ENCODE measurements at regions not wholly inside any gene's neighbourhood (a gene's known extent, or its start where the extent isn't known, plus 50 kb on each side); places are given as distances from the start of the nearest gene placed in this dataset.
A peak's percentile ranks its signal among the peaks of the same experiment; 100 is the strongest.

DNA sequence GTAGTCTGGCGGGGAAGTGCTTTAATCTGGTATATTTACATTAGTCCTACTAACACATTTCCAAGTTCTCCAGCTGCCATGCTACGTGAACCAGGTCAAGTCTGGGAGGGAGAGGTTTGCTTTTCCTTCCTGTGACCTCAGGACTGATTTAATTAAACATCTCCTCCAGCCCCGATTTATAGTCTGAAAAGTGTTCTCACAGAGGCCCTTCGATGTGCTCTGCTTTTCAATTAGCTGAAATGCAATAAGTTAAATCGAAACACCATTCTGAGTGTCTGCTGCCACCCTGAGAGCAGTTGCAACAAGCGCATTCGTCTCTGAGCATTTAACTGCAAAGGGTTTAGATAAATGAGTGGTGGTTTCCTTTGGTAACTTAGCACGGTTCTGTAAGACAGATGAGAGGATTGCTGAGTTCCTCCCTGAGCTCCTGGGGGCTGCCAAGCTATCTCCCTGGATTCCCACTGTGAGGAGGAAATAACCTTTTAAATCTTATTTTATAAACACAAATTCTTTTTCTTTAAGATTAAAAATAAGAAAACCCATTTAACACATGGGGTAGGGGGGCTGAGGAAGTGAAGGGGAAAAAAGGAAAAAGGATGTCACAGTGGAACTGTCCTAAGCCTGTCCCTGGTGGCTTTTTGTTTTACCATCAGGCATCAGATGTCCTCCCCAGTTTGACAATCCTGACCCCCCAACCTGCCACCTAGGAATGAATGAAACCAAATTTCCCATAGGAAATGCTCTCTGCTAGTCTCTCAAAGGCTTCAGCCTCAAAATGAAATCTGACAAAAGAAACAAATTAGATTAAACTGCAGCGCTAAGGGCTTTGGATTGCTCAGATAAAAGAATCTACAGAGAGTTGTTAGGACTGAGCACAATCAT lies 56.5 kb upstream of the CREB1 start:
- no peak overlapping the region for H3K4me3 ChIP-seq (ENCODE audit: low read depth, low read length)
- TF ChIP-seq, protein P1, sequence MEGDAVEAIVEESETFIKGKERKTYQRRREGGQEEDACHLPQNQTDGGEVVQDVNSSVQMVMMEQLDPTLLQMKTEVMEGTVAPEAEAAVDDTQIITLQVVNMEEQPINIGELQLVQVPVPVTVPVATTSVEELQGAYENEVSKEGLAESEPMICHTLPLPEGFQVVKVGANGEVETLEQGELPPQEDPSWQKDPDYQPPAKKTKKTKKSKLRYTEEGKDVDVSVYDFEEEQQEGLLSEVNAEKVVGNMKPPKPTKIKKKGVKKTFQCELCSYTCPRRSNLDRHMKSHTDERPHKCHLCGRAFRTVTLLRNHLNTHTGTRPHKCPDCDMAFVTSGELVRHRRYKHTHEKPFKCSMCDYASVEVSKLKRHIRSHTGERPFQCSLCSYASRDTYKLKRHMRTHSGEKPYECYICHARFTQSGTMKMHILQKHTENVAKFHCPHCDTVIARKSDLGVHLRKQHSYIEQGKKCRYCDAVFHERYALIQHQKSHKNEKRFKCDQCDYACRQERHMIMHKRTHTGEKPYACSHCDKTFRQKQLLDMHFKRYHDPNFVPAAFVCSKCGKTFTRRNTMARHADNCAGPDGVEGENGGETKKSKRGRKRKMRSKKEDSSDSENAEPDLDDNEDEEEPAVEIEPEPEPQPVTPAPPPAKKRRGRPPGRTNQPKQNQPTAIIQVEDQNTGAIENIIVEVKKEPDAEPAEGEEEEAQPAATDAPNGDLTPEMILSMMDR (IDR thresholded peaks at IDR 0.05; ENCODE audit: control insufficient read depth, extremely low read depth, insufficient read depth) = peak; percentile 84
- DNase-seq (ENCODE audit: low read depth) = peak; percentile 60

DNA sequence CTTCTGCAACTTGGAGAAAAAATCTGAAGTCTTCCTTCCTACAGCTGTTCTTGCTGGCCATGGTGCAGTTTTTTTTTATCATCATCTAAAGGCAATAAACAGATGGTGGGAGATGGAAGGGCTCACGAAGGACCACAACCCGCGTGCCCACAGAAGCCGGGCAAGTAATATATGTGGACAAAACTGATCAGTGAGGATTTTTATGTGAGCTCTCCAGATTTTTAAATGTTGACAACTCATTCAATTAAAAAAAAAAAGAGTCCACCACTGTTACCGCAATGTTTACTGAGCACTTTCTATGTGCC lies 55.9 kb upstream of the CREB1 start:
- no peak overlapping the region for H3K4me3 ChIP-seq (ENCODE audit: low read depth, low read length)
- TF ChIP-seq, protein P1 (IDR thresholded peaks at IDR 0.05; ENCODE audit: control insufficient read depth, extremely low read depth, insufficient read depth) = no peak
- no peak for DNase-seq (ENCODE audit: low read depth)

DNA sequence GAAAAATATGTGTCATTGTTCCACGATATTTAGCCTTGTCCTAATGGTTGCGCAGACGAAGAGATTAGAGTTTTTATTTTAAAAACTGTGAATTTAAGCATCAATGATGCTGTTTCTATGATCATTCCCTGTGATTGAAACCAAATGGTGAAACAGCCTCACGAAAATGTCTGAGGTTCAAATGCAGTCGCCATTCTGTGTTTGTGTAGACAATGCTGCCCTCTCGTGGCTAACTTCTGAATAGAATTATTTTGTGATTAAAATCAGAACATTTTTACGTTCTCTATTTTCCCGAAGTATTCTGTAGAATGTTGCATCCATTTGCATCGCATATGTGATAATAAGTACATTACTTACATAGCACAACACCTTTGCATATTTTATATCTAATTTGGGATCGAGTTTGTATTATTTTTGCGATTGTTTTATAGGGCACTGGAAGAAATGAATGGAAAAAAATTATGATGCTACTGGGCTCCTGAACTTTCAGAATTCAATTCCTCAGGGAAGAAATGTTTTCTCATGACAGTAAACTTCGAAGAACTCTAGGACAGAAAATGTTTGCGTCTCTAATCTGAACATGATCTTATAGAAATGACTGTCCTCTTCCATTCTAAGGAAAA lies 54.8 kb upstream of the CREB1 start:
- H3K4me3 ChIP-seq (ENCODE audit: low read depth, low read length) = no peak overlapping the region
- TF ChIP-seq, protein P1 (IDR thresholded peaks at IDR 0.05; ENCODE audit: control insufficient read depth, extremely low read depth, insufficient read depth) = peak; percentile 57
- DNase-seq (ENCODE audit: low read depth) = no peak

DNA sequence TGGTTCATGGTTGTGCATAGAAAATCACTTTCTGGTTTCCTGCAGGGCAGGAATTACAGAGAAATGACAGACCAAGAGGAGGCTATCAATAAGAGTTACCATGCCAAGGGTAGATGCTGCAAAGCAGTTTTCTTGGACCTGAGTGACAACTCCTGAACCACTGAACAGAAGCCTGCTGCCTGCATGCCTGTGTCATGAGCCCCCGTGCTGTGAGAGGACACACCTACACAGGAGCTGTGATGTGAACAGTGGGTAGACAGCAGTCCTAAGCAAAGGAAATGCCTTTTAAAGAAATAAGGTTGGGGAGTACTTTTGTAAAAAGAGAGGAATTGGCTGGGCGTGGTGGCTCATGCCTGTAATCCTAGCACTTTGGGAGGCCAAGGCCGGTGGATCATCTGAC lies 54.2 kb upstream of the CREB1 start:
- TF ChIP-seq, protein P1 (IDR thresholded peaks at IDR 0.05; ENCODE audit: control insufficient read depth, extremely low read depth, insufficient read depth) = no peak
- H3K4me3 ChIP-seq (ENCODE audit: low read depth, low read length) = no peak overlapping the region
- DNase-seq (ENCODE audit: low read depth) = no peak

DNA sequence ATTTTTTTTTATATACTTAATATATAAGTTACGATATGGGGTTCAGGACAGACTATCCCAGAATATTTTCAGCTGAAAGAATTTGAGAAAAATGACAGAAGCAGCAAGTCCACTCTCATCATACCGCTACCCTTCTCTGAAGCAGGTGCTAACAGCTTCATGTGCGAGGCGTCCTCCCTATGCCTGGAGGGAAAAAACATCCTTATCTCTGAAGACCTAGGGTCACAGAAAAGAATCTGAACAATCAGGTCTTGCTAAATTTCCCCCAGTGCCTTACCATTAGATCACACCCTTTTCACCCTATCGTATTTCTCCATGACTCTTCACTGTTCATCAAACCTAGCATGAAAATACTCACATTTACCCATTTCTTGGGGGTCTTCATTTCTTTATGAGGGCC lies 51.9 kb upstream of the CREB1 start:
- no peak overlapping the region for H3K4me3 ChIP-seq (ENCODE audit: low read depth, low read length)
- TF ChIP-seq, protein P1 (IDR thresholded peaks at IDR 0.05; ENCODE audit: control insufficient read depth, extremely low read depth, insufficient read depth) = no peak
- no peak for DNase-seq (ENCODE audit: low read depth)

DNA sequence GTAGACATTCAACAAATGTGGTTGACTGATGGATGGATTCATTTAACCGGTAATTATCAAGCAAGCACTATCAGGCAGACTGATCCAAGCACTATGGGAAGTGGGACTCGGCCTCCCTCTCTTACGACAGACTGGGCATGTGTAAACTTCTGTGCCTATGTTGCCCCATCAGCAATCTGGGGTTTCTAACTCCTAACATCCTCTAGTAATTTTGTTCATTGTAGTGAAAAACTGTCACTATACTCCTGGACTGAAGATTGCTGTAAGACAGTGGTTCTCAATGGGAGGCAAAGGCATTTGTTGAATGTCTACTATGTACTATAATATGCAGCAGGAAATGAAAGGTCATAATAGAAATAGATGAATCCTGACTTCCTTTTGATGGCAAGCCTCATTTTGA lies 51.2 kb upstream of the CREB1 start:
- no peak for DNase-seq (ENCODE audit: low read depth)
- TF ChIP-seq, protein P1 (IDR thresholded peaks at IDR 0.05; ENCODE audit: control insufficient read depth, extremely low read depth, insufficient read depth) = no peak
- no peak overlapping the region for H3K4me3 ChIP-seq (ENCODE audit: low read depth, low read length)
